Astrocyte (in vitro differentiated cells and primary cell): ENCODE measurements at regions not wholly inside any gene's neighbourhood (a gene's known extent, or its start where the extent isn't known, plus 50 kb on each side); places are given as distances from the start of the nearest gene placed in this dataset.

ENCODE experiments used
- EZH2 ChIP-seq: IDR thresholded peaks from 2 replicates; pipeline ENCODE4 v1.6.1; 2012; ENCODE audit warnings: mild to moderate bottlenecking, low read length, inconsistent platforms; ENCODE audit not compliant: insufficient read depth
- TF ChIP-seq, protein P1 (sequence below): IDR thresholded peaks from 2 replicates; pipeline ENCODE4 v1.5.1; 2011; ENCODE audit warnings: low read depth, mild to moderate bottlenecking, inconsistent platforms, low read length, moderate library complexity; ENCODE audit not compliant: insufficient read depth

GRCh38 chr3:16667633-16668032, 62.4 kb upstream of the DAZL start:
- TF ChIP-seq, protein P1, sequence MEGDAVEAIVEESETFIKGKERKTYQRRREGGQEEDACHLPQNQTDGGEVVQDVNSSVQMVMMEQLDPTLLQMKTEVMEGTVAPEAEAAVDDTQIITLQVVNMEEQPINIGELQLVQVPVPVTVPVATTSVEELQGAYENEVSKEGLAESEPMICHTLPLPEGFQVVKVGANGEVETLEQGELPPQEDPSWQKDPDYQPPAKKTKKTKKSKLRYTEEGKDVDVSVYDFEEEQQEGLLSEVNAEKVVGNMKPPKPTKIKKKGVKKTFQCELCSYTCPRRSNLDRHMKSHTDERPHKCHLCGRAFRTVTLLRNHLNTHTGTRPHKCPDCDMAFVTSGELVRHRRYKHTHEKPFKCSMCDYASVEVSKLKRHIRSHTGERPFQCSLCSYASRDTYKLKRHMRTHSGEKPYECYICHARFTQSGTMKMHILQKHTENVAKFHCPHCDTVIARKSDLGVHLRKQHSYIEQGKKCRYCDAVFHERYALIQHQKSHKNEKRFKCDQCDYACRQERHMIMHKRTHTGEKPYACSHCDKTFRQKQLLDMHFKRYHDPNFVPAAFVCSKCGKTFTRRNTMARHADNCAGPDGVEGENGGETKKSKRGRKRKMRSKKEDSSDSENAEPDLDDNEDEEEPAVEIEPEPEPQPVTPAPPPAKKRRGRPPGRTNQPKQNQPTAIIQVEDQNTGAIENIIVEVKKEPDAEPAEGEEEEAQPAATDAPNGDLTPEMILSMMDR, result no peak
- no peak for TF ChIP-seq EZH2
